H9 (cell line): ENCODE measurements at regions not wholly inside any gene's neighbourhood (a gene's known extent, or its start where the extent isn't known, plus 50 kb on each side); places are given as distances from the start of the nearest gene placed in this dataset.
A peak's percentile ranks its signal among the peaks of the same experiment; 100 is the strongest.

ENCODE experiments used
- DNase-seq: peaks from one replicate; pipeline ENCODE4 v3.0.0-alpha.2; 2017
- H2AFZ ChIP-seq: one replicate; pipeline ENCODE4 v1.6.1; 2013; ENCODE audit warnings: mild to moderate bottlenecking, low read length, control low read depth, moderate library complexity
- H2AK5ac ChIP-seq: 2 replicates; pipeline ENCODE4 v1.6.1; 2013; ENCODE audit warnings: low read length, control low read depth, mixed read lengths; ENCODE audit not compliant: insufficient read length
- H2BK120ac ChIP-seq: one replicate; pipeline ENCODE4 v1.6.1; 2013; ENCODE audit warnings: low read depth, mild to moderate bottlenecking, low read length, control low read depth, inconsistent platforms; ENCODE audit not compliant: poor library complexity, severe bottlenecking
- H2BK12ac ChIP-seq: 2 replicates; pipeline ENCODE4 v1.6.1; 2013; ENCODE audit warnings: low read length, control low read depth, mixed read lengths, low read depth; ENCODE audit not compliant: insufficient read length
- H2BK15ac ChIP-seq: 2 replicates; pipeline ENCODE4 v1.6.1; 2013; ENCODE audit warnings: low read depth, low read length, control low read depth
- H2BK20ac ChIP-seq: one replicate; pipeline ENCODE4 v1.6.1; 2013; ENCODE audit warnings: low read depth, mild to moderate bottlenecking, low read length, control low read depth, inconsistent platforms; ENCODE audit not compliant: poor library complexity, severe bottlenecking
- H2BK5ac ChIP-seq: 2 replicates; pipeline ENCODE4 v1.6.1; 2013; ENCODE audit warnings: low read length, control low read depth, mixed read lengths; ENCODE audit not compliant: insufficient read length
- H3K14ac ChIP-seq: 2 replicates; pipeline ENCODE4 v1.6.1; 2013; ENCODE audit warnings: low read length, control low read depth; ENCODE audit not compliant: insufficient read depth
- H3K18ac ChIP-seq: 2 replicates; pipeline ENCODE4 v1.6.1; 2013; ENCODE audit warnings: low read depth, mild to moderate bottlenecking, mixed read lengths, low read length, control low read depth; ENCODE audit not compliant: insufficient read length
- H3K23ac ChIP-seq: 2 replicates; pipeline ENCODE4 v1.6.1; 2013; ENCODE audit warnings: low read length, control low read depth, mixed read lengths, low read depth; ENCODE audit not compliant: insufficient read length
- H3K23me2 ChIP-seq: 2 replicates; pipeline ENCODE4 v1.6.1; 2013; ENCODE audit warnings: low read depth, mild to moderate bottlenecking, mixed read lengths, low read length, control low read depth; ENCODE audit not compliant: insufficient read length, poor library complexity, severe bottlenecking
- H3K27ac ChIP-seq: 2 replicates; pipeline ENCODE4 v1.5.1; 2013; ENCODE audit warnings: low read length, control low read depth, mixed read lengths, low read depth; ENCODE audit not compliant: insufficient read length
- H3K27me3 ChIP-seq: 2 replicates; pipeline ENCODE4 v1.6.1; 2013; ENCODE audit warnings: low read length, control low read depth, inconsistent platforms; ENCODE audit not compliant: insufficient read depth
- H3K4ac ChIP-seq: 2 replicates; pipeline ENCODE4 v1.6.1; 2013; ENCODE audit warnings: low read depth, mild to moderate bottlenecking, control low read depth, inconsistent platforms, low read length, moderate library complexity
- H3K4me1 ChIP-seq: 2 replicates; pipeline ENCODE4 v1.6.1; 2013; ENCODE audit warnings: low read length, control low read depth, inconsistent platforms; ENCODE audit not compliant: insufficient read depth
- H3K4me2 ChIP-seq: 2 replicates; pipeline ENCODE4 v1.6.1; 2013; ENCODE audit warnings: low read length, control low read depth, mixed read lengths; ENCODE audit not compliant: insufficient read length, insufficient read depth
- H3K56ac ChIP-seq: 2 replicates; pipeline ENCODE4 v1.6.1; 2013; ENCODE audit warnings: low read depth, mild to moderate bottlenecking, mixed read lengths, low read length, control low read depth; ENCODE audit not compliant: insufficient read length
- H3K79me1 ChIP-seq: 2 replicates; pipeline ENCODE4 v1.6.1; 2013; ENCODE audit warnings: low read depth, mild to moderate bottlenecking, moderate library complexity, low read length, control low read depth, inconsistent platforms; ENCODE audit not compliant: insufficient read depth, poor library complexity, severe bottlenecking
- H3K79me2 ChIP-seq: 2 replicates; pipeline ENCODE4 v1.6.1; 2013; ENCODE audit warnings: low read length, control low read depth, inconsistent platforms; ENCODE audit not compliant: insufficient read depth
- H3K9ac ChIP-seq: 2 replicates; pipeline ENCODE4 v1.6.1; 2013; ENCODE audit warnings: low read length, control low read depth, mixed read lengths; ENCODE audit not compliant: insufficient read length; ENCODE audit errors: extremely low read depth
- H3K9me3 ChIP-seq: one replicate; pipeline ENCODE4 v1.6.1; 2013; ENCODE audit warnings: low read depth, low read length, inconsistent platforms; ENCODE audit not compliant: control insufficient read depth
- H3T11ph ChIP-seq: one replicate; pipeline ENCODE4 v1.6.1; 2013; ENCODE audit warnings: mild to moderate bottlenecking, low read length, control low read depth, inconsistent platforms
- H4K20me1 ChIP-seq: one replicate; pipeline ENCODE4 v1.6.1; 2013; ENCODE audit not compliant: control insufficient read depth, insufficient read length, insufficient read depth
- H4K5ac ChIP-seq: 2 replicates; pipeline ENCODE4 v1.6.1; 2013; ENCODE audit warnings: low read depth, mild to moderate bottlenecking, mixed read lengths, low read length, control low read depth; ENCODE audit not compliant: insufficient read length
- H4K8ac ChIP-seq: replicated peaks from 2 replicates; pipeline ENCODE4 v1.6.1; 2013; ENCODE audit warnings: low read length, control low read depth, mixed read lengths, low read depth; ENCODE audit not compliant: insufficient read length
- H4K91ac ChIP-seq: 2 replicates; pipeline ENCODE4 v1.6.1; 2013; ENCODE audit warnings: low read depth, mild to moderate bottlenecking, moderate library complexity, mixed read lengths, low read length, control low read depth; ENCODE audit not compliant: insufficient read length
- H3K27ac Mint-ChIP-seq, 3 experiments: 2 replicates in 2 of 3; 3 replicates in 1 of 3; pipeline ENCODE4 v1.8.0; 2020 to 2021; ENCODE audit warnings: mixed read lengths in 3 of 3, mild to moderate bottlenecking in 1 of 3, moderate library complexity in 1 of 3
- H3K27me3 Mint-ChIP-seq: 2 replicates; pipeline ENCODE4 v1.8.0; 2021; ENCODE audit warnings: low read depth, mild to moderate bottlenecking, moderate library complexity, mixed read lengths
- H3K36me3 Mint-ChIP-seq, 3 experiments: 2 replicates in 2 of 3; 3 replicates in 1 of 3; pipeline ENCODE4 v1.8.0; 2020 to 2021; ENCODE audit warnings: low read depth in 3 of 3, mixed read lengths in 3 of 3; ENCODE audit not compliant: insufficient read depth in 1 of 3
- H3K4me1 Mint-ChIP-seq, 2 experiments: 2 replicates each; pipeline ENCODE4 v1.8.0; 2020; ENCODE audit warnings: mixed read lengths in 2 of 2
- H3K4me3 Mint-ChIP-seq, 2 experiments: 2 replicates in 1 of 2; 3 replicates in 1 of 2; pipeline ENCODE4 v1.8.0; 2020 to 2021; ENCODE audit warnings: mild to moderate bottlenecking in 2 of 2, mixed read lengths in 2 of 2, moderate library complexity in 1 of 2
- H3K9me3 Mint-ChIP-seq, 2 experiments: 2 replicates in 1 of 2; 3 replicates in 1 of 2; pipeline ENCODE4 v1.8.0; 2020; ENCODE audit warnings: mild to moderate bottlenecking in 2 of 2, mixed read lengths in 2 of 2, moderate library complexity in 1 of 2
- WGBS: extraction: QIAGEN DNeasy Blood & Tissue Kit; methylation state at CpG from one replicate; pipeline ENCODE4 v1.1.7; 2013; ENCODE audit warnings: missing lambda C conversion rate, low lambda C conversion rate, mixed read lengths; ENCODE audit not compliant: insufficient read length; ENCODE audit errors: extremely low coverage; 5-methylcytosine and 5-hydroxymethylcytosine counted together
- TF ChIP-seq, protein P1 (sequence below): fragments of 200-600 bp; sonication (generic); conservative IDR thresholded peaks from 3 replicates; pipeline ENCODE4 v1.8.0; 2021; ENCODE audit warnings: antibody characterized with exemption, mild to moderate bottlenecking

DNA sequence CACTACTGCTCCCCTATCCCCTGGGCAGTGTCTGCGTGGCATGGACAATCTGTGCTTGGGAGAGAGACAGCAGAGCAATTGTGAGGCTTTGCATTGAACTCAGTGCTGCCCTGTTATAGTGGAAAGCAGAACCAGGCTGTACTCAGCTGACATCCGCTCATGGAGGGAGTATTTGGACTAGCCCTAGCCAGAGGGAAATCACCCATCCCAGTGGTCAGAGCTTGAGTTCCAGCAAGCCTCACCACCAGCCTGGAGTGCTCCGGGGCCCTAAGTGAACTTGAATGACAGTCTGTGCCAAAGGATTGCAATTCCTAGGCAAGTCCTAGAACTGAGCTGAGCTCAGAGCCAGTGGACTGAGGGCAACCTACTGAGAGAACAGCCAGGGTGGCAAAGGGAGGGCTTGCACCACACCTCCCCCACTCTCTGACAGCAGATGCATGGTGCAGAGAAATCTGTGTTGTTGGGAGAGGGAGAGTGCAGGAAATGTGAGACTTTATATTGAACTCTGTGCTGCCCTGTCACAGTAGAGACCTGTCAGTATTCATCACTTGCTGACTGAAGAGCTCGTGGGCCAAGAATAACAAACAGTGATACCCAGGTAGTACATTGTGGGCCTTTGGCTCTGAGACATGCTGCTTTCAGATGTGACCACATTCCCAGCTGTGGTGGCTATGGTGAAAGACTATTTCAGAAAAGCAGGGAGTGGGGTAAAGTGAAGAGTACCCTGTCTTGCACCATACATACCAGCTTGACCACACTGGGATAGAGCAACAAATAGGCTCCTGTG, 107.7 kb upstream of the SLC5A9 start:
- Histone ChIP-seq H2BK12ac (no peak overlapping the region), H3K9me3 (no peaks in the 10 kb centered on the region), H4K8ac (no peak overlapping the region), H4K91ac (no peak overlapping the region), H4K20me1 (no peaks in the 10 kb centered on the region), H3K9ac (no peak overlapping the region), H4K5ac (no peak overlapping the region), H3K18ac (no peak overlapping the region), H2AFZ (no peak overlapping the region), H3K4me2 (no peak overlapping the region), H2BK120ac (no peak overlapping the region), H3K4ac (no peak overlapping the region), H3K27me3 (no peaks in the 10 kb centered on the region), H2AK5ac (no peak overlapping the region), H3K14ac (no peak overlapping the region; the same call in 1 of the 2 replicates), H3K4me1 (peaks cover 6% of the 10 kb centered on the region; the same call in 1 of the 2 replicates), H3K23ac (no peak overlapping the region), H2BK5ac (no peak overlapping the region), H3K79me2 (no peaks in the 10 kb centered on the region), H2BK15ac (no peak overlapping the region), H2BK20ac (no peak overlapping the region), H3K23me2 (no peaks in the 10 kb centered on the region), H3K27ac (no peak overlapping the region), H3K56ac (no peak overlapping the region), H3T11ph (no peak overlapping the region), H3K79me1 (no peaks in the 10 kb centered on the region)
- Mint-ChIP-seq H3K27me3 (peaks cover 1% of the 10 kb centered on the region), H3K36me3 (no peaks in the 10 kb centered on the region; a peak in 1 of 7 replicates), H3K9me3 (no peaks in the 10 kb centered on the region; a peak in 1 of 5 replicates), H3K4me3 (no peak overlapping the region), H3K4me1 (peaks cover 16 to 20% of the 10 kb centered on the region in 2 experiments), H3K27ac (peak overlapping the region in 1 of 3 experiments; percentile 78; a peak in 3 of 7 replicates)
- TF ChIP-seq, protein P1, sequence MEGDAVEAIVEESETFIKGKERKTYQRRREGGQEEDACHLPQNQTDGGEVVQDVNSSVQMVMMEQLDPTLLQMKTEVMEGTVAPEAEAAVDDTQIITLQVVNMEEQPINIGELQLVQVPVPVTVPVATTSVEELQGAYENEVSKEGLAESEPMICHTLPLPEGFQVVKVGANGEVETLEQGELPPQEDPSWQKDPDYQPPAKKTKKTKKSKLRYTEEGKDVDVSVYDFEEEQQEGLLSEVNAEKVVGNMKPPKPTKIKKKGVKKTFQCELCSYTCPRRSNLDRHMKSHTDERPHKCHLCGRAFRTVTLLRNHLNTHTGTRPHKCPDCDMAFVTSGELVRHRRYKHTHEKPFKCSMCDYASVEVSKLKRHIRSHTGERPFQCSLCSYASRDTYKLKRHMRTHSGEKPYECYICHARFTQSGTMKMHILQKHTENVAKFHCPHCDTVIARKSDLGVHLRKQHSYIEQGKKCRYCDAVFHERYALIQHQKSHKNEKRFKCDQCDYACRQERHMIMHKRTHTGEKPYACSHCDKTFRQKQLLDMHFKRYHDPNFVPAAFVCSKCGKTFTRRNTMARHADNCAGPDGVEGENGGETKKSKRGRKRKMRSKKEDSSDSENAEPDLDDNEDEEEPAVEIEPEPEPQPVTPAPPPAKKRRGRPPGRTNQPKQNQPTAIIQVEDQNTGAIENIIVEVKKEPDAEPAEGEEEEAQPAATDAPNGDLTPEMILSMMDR = no peak
- no peak for DNase-seq
- no CpG with 5 or more reads among the region's 4 CpGs for WGBS
